Brain microvascular endothelial cell (primary cell): ENCODE measurements at regions not wholly inside any gene's neighbourhood (a gene's known extent, or its start where the extent isn't known, plus 50 kb on each side); places are given as distances from the start of the nearest gene placed in this dataset.

Experiments used
- DNase-seq: peaks from one replicate; pipeline ENCODE4 v3.0.0-alpha.2; 2020
- H3K27ac ChIP-seq: fragments of 250-450 bp; sonication (Bioruptor Pico); 2 replicates; pipeline ENCODE4 v1.5.1; 2020; ENCODE audit warnings: mild to moderate bottlenecking, moderate library complexity
- H3K27me3 ChIP-seq: fragments of 250-450 bp; sonication (Bioruptor Pico); replicated peaks from 2 replicates; pipeline ENCODE4 v1.5.1; 2020; ENCODE audit warnings: mild to moderate bottlenecking
- H3K36me3 ChIP-seq: fragments of 250-450 bp; sonication (Bioruptor Pico); replicated peaks from 2 replicates; pipeline ENCODE4 v1.5.1; 2020; ENCODE audit warnings: mild to moderate bottlenecking
- H3K4me3 ChIP-seq: 2 replicates; pipeline ENCODE4 v1.5.1; 2011; ENCODE audit warnings: low read depth, mild to moderate bottlenecking, control low read depth, low read length, moderate library complexity
- CTCF ChIP-seq: IDR thresholded peaks from 2 replicates; pipeline ENCODE4 v1.5.1; 2011; ENCODE audit warnings: low read depth, mild to moderate bottlenecking, moderate library complexity, low read length, control low read depth, inconsistent platforms; ENCODE audit errors: missing control alignments
- in situ Hi-C: cut with HindIII; loops from 2 replicates; pipeline ENCODE4 v1.10.0; 2017; ENCODE audit warnings: low sequenced_read_pairs, low pct_ligation_motif_present

GRCh38 chr12:23458640-23459039, 490.8 kb downstream of the SOX5 start:
- TF ChIP-seq CTCF = no peak
- no peaks in the 10 kb centered on the region for H3K36me3 ChIP-seq
- no peak overlapping the region for H3K4me3 ChIP-seq
- no peak overlapping the region for H3K27ac ChIP-seq
- in situ Hi-C loops = no loop called here
- H3K27me3 ChIP-seq = no peaks in the 10 kb centered on the region
- DNase-seq = no peak

GRCh38 chr12:23462546-23462945, 486.9 kb downstream of the SOX5 start:
- no peak for DNase-seq
- Histone ChIP-seq H3K36me3 (no peaks in the 10 kb centered on the region), H3K4me3 (no peak overlapping the region), H3K27ac (no peak overlapping the region), H3K27me3 (no peaks in the 10 kb centered on the region)
- TF ChIP-seq CTCF = no peak
- in situ Hi-C loops = no loop called here

- H3K27me3 ChIP-seq = no peaks in the 10 kb centered on the region
- in situ Hi-C loops = no loop called here
- no peak overlapping the region for H3K27ac ChIP-seq
- no peak for DNase-seq
- H3K36me3 ChIP-seq = no peaks in the 10 kb centered on the region
- no peak overlapping the region for H3K4me3 ChIP-seq
- TF ChIP-seq CTCF = no peak
Measured at GRCh38 chr12:23463172-23463571, 486.3 kb downstream of the SOX5 start.

- TF ChIP-seq CTCF = no peak
- in situ Hi-C loops = no loop called here
- H3K27ac ChIP-seq = no peak overlapping the region
- no peak overlapping the region for H3K4me3 ChIP-seq
- H3K27me3 ChIP-seq = no peaks in the 10 kb centered on the region
- no peaks in the 10 kb centered on the region for H3K36me3 ChIP-seq
- no peak for DNase-seq
Measured at GRCh38 chr12:23464241-23464812, 485.1 kb downstream of the SOX5 start.

GRCh38 chr12:23472329-23472971, 477.0 kb downstream of the SOX5 start:
- in situ Hi-C loops = no loop called here
- DNase-seq = no peak
- no peak overlapping the region for H3K27ac ChIP-seq

More at GRCh38 chr12:23472329-23472971, 477.0 kb downstream of the SOX5 start:
- Histone ChIP-seq H3K27me3 (no peaks in the 10 kb centered on the region), H3K36me3 (no peaks in the 10 kb centered on the region), H3K4me3 (no peak overlapping the region)
- no peak for TF ChIP-seq CTCF
